BJ (cell line): ENCODE measurements at regions not wholly inside any gene's neighbourhood (a gene's known extent, or its start where the extent isn't known, plus 50 kb on each side); places are given as distances from the start of the nearest gene placed in this dataset.

Experiments
- CTCF ChIA-PET: fragments of 350-600 bp; formaldehyde crosslinking; extraction: SDS; loops from one replicate; lab custom pipeline; 2021; ENCODE audit warnings: antibody characterized with exemption, inconsistent platforms; lab: Yijun Ruan, JAX
- POLR2A ChIA-PET: fragments of 300-600 bp; sonication (Branson Sonifier 250); formaldehyde crosslinking; extraction: SDS; loops from one replicate; lab custom pipeline; 2021; ENCODE audit warnings: antibody characterized with exemption; lab: Charles Lee
- DNase-seq: peaks from one replicate; pipeline ENCODE4 v3.0.0-alpha.2; 2011; ENCODE audit warnings: low read depth
- H3K27me3 ChIP-seq: 2 replicates; pipeline ENCODE4 v1.6.0; 2011; ENCODE audit warnings: low read length; ENCODE audit not compliant: control insufficient read depth, insufficient read depth
- H3K36me3 ChIP-seq: 2 replicates; pipeline ENCODE4 v1.5.1; 2011; ENCODE audit warnings: low read length; ENCODE audit not compliant: control insufficient read depth, insufficient read depth
- H3K4me3 ChIP-seq: 2 replicates; pipeline ENCODE4 v1.5.1; 2011; ENCODE audit warnings: low read depth, mild to moderate bottlenecking, control low read depth, low read length
- TF ChIP-seq, protein P1 (sequence below): IDR thresholded peaks from 2 replicates; pipeline ENCODE4 v1.5.1; 2011; ENCODE audit warnings: low read depth, mild to moderate bottlenecking, control low read depth, inconsistent platforms, low read length, moderate library complexity; ENCODE audit not compliant: insufficient read depth

- TF ChIP-seq, protein P1, sequence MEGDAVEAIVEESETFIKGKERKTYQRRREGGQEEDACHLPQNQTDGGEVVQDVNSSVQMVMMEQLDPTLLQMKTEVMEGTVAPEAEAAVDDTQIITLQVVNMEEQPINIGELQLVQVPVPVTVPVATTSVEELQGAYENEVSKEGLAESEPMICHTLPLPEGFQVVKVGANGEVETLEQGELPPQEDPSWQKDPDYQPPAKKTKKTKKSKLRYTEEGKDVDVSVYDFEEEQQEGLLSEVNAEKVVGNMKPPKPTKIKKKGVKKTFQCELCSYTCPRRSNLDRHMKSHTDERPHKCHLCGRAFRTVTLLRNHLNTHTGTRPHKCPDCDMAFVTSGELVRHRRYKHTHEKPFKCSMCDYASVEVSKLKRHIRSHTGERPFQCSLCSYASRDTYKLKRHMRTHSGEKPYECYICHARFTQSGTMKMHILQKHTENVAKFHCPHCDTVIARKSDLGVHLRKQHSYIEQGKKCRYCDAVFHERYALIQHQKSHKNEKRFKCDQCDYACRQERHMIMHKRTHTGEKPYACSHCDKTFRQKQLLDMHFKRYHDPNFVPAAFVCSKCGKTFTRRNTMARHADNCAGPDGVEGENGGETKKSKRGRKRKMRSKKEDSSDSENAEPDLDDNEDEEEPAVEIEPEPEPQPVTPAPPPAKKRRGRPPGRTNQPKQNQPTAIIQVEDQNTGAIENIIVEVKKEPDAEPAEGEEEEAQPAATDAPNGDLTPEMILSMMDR, result no peak
- POLR2A ChIA-PET, result no interaction called here
- Histone ChIP-seq H3K27me3 (no peaks in the 10 kb centered on the region), H3K36me3 (no peaks in the 10 kb centered on the region), H3K4me3 (no peak overlapping the region)
- CTCF ChIA-PET, result no interaction called here
- no peak for DNase-seq
These were observed 141.9 kb upstream of the CXADR start for GRCh38 chr21:17370916-17371315.

GRCh38 chr21:17371450-17371849 lies 141.4 kb upstream of the CXADR start:
- DNase-seq, result peak; percentile 62
- Histone ChIP-seq H3K36me3 (no peaks in the 10 kb centered on the region), H3K4me3 (no peak overlapping the region), H3K27me3 (no peaks in the 10 kb centered on the region)
- ChIA-PET CTCF (no interaction called here), POLR2A (no interaction called here)
- TF ChIP-seq, protein P1, result no peak

GRCh38 chr21:17372200-17372599 lies 140.6 kb upstream of the CXADR start:
- ChIA-PET CTCF (interaction anchor here (0.7 kb wide), 1 partner anchor 15 kb away, joined by 3 read pairs; no protein-coding TSS in a partner anchor), POLR2A (no interaction called here)
- H3K4me3 ChIP-seq, result no peak overlapping the region

GRCh38 chr21:17386498-17386897 lies 126.3 kb upstream of the CXADR start:
- ChIA-PET POLR2A (no interaction called here), CTCF (interaction anchor here (0.6 to 5.6 kb wide), 26 partner anchors 10 to 225 kb away, joined by 3 to 67 read pairs (median 4); no protein-coding TSS in a partner anchor)
- no peak for DNase-seq
- Histone ChIP-seq H3K27me3 (no peaks in the 10 kb centered on the region), H3K4me3 (no peak overlapping the region), H3K36me3 (no peaks in the 10 kb centered on the region)
- TF ChIP-seq, protein P1, result no peak

More at GRCh38 chr21:17372200-17372599, 140.6 kb upstream of the CXADR start:
- DNase-seq, result no peak
- TF ChIP-seq, protein P1, result no peak
- Histone ChIP-seq H3K36me3 (no peaks in the 10 kb centered on the region), H3K27me3 (no peaks in the 10 kb centered on the region)

DNA sequence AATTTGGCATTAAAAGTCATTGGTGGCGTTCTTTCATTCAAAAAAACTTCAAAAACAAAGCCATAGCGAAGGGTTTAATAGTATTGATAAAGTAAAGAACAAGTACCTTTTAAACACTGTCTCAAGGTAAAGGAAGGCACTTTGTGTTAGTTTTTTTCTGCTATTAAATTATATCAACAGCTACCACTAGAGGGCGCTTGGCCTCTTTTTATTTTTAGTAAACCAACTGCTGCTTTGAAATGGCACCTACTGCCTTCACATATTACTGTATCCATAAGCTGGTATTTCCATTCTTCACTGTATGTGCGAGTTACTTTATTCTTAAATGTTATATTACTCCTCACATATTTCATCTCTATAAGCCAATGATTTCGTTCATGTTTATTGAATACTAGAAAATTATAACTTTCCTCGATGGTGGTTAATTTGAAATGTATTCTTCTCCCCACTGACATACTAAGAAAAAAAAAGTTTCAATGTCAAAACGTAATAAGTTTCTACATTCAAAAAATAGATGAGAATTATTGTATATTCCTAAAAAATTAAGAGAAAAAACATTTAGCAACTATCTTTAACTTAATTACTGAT lies 125.7 kb upstream of the CXADR start:
- TF ChIP-seq, protein P1, result peak; percentile 56
- ChIA-PET POLR2A (no interaction called here), CTCF (interaction anchor here (0.6 to 5.6 kb wide), 30 partner anchors 9 to 1057 kb away, joined by 3 to 67 read pairs (median 4); no protein-coding TSS in a partner anchor)
- Histone ChIP-seq H3K27me3 (0 out of 2 replicates have a peak, but pooled peaks cover 1% of the 10 kb centered on the region), H3K36me3 (no peaks in the 10 kb centered on the region), H3K4me3 (no peak overlapping the region)
- no peak for DNase-seq
